SK-N-SH (cell line): ENCODE measurements at regions not wholly inside any gene's neighbourhood (a gene's known extent, or its start where the extent isn't known, plus 50 kb on each side); places are given as distances from the start of the nearest gene placed in this dataset.

Experiments
- CHD2 ChIP-seq: fragments of 150-350 bp; IDR thresholded peaks from 2 replicates; pipeline ENCODE4 v1.6.1; 2018; ENCODE audit warnings: low read length; ENCODE audit not compliant: partially characterized antibody
- CTCF ChIP-seq: fragments of 200-600 bp; sonication (generic); IDR thresholded peaks from 2 replicates; pipeline ENCODE4 v1.6.1; 2017; ENCODE audit warnings: antibody characterized with exemption, mild to moderate bottlenecking, moderate library complexity
- FOXM1 ChIP-seq: IDR thresholded peaks from 2 replicates; pipeline ENCODE4 v1.4.0; 2012; ENCODE audit warnings: low read depth, mild to moderate bottlenecking
- MXI1 ChIP-seq: IDR thresholded peaks from 2 replicates; pipeline ENCODE4 v1.6.1; 2012; ENCODE audit warnings: mild to moderate bottlenecking, low read depth, low read length, improper control_type of control experiment
- TF ChIP-seq, protein P1 (sequence below): IDR thresholded peaks from 2 replicates; pipeline ENCODE4 v1.6.1; 2012; ENCODE audit warnings: mild to moderate bottlenecking, low read depth, low read length, moderate library complexity
- TF ChIP-seq, protein P2 (sequence below): IDR thresholded peaks from 2 replicates; pipeline ENCODE4 v1.4.0; 2012; ENCODE audit warnings: low read depth

DNA sequence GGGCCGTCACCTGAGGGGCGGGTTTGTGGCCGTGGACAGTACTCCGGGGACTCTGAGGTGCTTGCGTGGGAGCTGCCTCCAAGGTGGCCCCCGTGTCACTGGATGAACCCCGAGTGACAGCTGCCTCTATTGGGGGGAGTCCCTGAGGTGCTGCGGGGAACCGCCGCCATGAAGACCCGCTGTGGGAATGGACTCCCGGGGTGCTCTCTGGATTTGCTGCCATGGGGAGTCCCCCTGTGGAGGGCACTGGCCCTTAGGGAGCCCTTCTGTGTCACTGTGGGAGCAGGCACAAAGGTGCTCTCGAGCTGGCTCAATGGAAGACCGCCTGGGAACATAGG, 100.2 kb upstream of the CCL21 start:
- no peak for TF ChIP-seq CTCF
- TF ChIP-seq FOXM1, result no peak
- TF ChIP-seq, protein P1, sequence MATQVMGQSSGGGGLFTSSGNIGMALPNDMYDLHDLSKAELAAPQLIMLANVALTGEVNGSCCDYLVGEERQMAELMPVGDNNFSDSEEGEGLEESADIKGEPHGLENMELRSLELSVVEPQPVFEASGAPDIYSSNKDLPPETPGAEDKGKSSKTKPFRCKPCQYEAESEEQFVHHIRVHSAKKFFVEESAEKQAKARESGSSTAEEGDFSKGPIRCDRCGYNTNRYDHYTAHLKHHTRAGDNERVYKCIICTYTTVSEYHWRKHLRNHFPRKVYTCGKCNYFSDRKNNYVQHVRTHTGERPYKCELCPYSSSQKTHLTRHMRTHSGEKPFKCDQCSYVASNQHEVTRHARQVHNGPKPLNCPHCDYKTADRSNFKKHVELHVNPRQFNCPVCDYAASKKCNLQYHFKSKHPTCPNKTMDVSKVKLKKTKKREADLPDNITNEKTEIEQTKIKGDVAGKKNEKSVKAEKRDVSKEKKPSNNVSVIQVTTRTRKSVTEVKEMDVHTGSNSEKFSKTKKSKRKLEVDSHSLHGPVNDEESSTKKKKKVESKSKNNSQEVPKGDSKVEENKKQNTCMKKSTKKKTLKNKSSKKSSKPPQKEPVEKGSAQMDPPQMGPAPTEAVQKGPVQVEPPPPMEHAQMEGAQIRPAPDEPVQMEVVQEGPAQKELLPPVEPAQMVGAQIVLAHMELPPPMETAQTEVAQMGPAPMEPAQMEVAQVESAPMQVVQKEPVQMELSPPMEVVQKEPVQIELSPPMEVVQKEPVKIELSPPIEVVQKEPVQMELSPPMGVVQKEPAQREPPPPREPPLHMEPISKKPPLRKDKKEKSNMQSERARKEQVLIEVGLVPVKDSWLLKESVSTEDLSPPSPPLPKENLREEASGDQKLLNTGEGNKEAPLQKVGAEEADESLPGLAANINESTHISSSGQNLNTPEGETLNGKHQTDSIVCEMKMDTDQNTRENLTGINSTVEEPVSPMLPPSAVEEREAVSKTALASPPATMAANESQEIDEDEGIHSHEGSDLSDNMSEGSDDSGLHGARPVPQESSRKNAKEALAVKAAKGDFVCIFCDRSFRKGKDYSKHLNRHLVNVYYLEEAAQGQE, result no peak
- no peak for TF ChIP-seq MXI1
- TF ChIP-seq CHD2, result no peak
- TF ChIP-seq, protein P2, sequence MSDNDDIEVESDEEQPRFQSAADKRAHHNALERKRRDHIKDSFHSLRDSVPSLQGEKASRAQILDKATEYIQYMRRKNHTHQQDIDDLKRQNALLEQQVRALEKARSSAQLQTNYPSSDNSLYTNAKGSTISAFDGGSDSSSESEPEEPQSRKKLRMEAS, result no peak
